Endothelial cell (in vitro differentiated cells): ENCODE measurements at regions not wholly inside any gene's neighbourhood (a gene's known extent, or its start where the extent isn't known, plus 50 kb on each side); places are given as distances from the start of the nearest gene placed in this dataset.

Source experiments
- DNase-seq: peaks from one replicate; pipeline ENCODE4 v3.0.0; 2021; ENCODE audit warnings: low spot score
- H3K27ac Mint-ChIP-seq: one replicate; pipeline ENCODE4 v1.8.0; 2021; ENCODE audit warnings: mixed read lengths, inconsistent platforms; ENCODE audit not compliant: unreplicated experiment
- H3K27me3 Mint-ChIP-seq: one replicate; pipeline ENCODE4 v1.8.0; 2021; ENCODE audit warnings: mild to moderate bottlenecking, moderate library complexity, mixed read lengths, inconsistent platforms; ENCODE audit not compliant: unreplicated experiment
- H3K36me3 Mint-ChIP-seq: one replicate; pipeline ENCODE4 v1.8.0; 2021; ENCODE audit warnings: mild to moderate bottlenecking, low read depth, mixed read lengths, inconsistent platforms; ENCODE audit not compliant: unreplicated experiment
- H3K4me1 Mint-ChIP-seq: one replicate; pipeline ENCODE4 v1.8.0; 2021; ENCODE audit warnings: mild to moderate bottlenecking, mixed read lengths, inconsistent platforms; ENCODE audit not compliant: unreplicated experiment
- H3K4me3 Mint-ChIP-seq: one replicate; pipeline ENCODE4 v1.8.0; 2021; ENCODE audit warnings: mild to moderate bottlenecking, mixed read lengths, inconsistent platforms; ENCODE audit not compliant: unreplicated experiment
- H3K9me3 Mint-ChIP-seq: one replicate; pipeline ENCODE4 v1.8.0; 2021; ENCODE audit warnings: mixed read lengths, inconsistent platforms; ENCODE audit not compliant: unreplicated experiment
- TF ChIP-seq, protein P1 (sequence below): fragments of 200-600 bp; sonication (generic); IDR thresholded peaks from one replicate; pipeline ENCODE4 v1.5.0; 2021; ENCODE audit warnings: antibody characterized with exemption; ENCODE audit not compliant: unreplicated experiment

DNA sequence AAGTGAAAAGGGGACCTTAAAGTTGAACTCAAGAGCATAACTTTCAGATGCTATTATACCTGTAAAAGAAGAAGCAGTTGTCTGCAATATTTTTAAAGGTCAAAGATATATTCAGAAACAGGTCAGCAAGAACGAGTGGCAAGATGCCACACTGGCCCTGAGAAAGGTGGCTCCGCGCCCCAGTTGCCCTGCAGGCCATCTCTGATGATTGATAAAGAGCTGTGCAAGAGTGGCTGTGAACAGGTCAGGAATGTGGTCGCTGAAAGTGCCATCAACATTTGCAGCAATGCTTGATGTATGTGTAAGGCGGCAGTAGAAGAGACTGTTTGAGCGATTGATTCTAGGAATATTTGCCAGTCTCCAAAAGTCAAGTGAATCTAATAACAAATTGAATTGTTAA is 664.2 kb upstream of the SLC10A2 start:
- H3K27me3 Mint-ChIP-seq: no peaks in the 10 kb centered on the region
- H3K9me3 Mint-ChIP-seq: no peaks in the 10 kb centered on the region
- no peaks in the 10 kb centered on the region for H3K4me1 Mint-ChIP-seq
- TF ChIP-seq, protein P1, sequence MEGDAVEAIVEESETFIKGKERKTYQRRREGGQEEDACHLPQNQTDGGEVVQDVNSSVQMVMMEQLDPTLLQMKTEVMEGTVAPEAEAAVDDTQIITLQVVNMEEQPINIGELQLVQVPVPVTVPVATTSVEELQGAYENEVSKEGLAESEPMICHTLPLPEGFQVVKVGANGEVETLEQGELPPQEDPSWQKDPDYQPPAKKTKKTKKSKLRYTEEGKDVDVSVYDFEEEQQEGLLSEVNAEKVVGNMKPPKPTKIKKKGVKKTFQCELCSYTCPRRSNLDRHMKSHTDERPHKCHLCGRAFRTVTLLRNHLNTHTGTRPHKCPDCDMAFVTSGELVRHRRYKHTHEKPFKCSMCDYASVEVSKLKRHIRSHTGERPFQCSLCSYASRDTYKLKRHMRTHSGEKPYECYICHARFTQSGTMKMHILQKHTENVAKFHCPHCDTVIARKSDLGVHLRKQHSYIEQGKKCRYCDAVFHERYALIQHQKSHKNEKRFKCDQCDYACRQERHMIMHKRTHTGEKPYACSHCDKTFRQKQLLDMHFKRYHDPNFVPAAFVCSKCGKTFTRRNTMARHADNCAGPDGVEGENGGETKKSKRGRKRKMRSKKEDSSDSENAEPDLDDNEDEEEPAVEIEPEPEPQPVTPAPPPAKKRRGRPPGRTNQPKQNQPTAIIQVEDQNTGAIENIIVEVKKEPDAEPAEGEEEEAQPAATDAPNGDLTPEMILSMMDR: no peak
- H3K4me3 Mint-ChIP-seq: no peak overlapping the region
- H3K36me3 Mint-ChIP-seq: no peaks in the 10 kb centered on the region
- no peak for DNase-seq
- no peak overlapping the region for H3K27ac Mint-ChIP-seq

DNA sequence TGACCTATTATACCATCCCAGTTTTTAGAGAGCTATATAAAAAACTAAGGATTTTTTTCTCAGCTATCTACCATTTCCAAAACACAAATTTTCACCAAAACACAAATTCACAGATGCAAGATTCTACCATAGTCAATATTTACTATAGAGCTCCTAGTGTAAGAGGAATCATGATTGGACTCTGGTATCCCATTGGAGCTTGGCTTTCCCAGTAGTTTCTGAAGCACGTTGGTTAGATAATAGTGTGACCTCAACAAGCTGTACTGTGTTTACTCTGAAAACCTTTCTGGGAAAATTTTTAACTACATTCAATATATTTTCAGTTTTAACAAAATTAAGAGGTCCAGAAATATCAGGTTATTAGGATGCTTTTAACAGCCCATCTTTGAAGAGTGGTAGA is 660.6 kb upstream of the SLC10A2 start:
- H3K4me3 Mint-ChIP-seq: no peak overlapping the region
- no peaks in the 10 kb centered on the region for H3K4me1 Mint-ChIP-seq
- no peak for DNase-seq
- TF ChIP-seq, protein P1: no peak
- no peaks in the 10 kb centered on the region for H3K9me3 Mint-ChIP-seq
- no peak overlapping the region for H3K27ac Mint-ChIP-seq
- H3K36me3 Mint-ChIP-seq: no peaks in the 10 kb centered on the region
- no peaks in the 10 kb centered on the region for H3K27me3 Mint-ChIP-seq

DNA sequence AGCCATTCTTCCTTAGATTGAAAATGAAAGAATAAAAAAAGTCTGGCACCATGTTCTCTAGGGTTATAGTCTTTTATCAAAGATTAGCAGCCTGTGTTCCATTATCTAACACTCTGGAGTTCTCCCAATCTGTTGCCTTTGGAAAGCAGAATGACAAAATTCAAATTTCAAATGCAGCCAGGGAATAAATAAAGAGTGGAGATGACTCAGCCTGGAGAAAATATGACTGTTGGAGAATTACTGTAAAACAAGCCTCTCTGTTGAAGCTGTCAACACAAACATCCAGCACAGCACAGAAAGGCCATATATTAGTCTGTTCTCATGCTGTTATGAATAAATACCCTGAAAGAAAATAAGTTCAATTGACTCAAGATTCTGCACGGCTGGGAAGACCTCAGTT is 650.5 kb upstream of the SLC10A2 start:
- H3K27ac Mint-ChIP-seq: no peak overlapping the region
- H3K9me3 Mint-ChIP-seq: no peaks in the 10 kb centered on the region
- TF ChIP-seq, protein P1: no peak
- DNase-seq: no peak
- no peaks in the 10 kb centered on the region for H3K27me3 Mint-ChIP-seq
- no peaks in the 10 kb centered on the region for H3K36me3 Mint-ChIP-seq
- H3K4me3 Mint-ChIP-seq: no peak overlapping the region
- no peaks in the 10 kb centered on the region for H3K4me1 Mint-ChIP-seq

DNA sequence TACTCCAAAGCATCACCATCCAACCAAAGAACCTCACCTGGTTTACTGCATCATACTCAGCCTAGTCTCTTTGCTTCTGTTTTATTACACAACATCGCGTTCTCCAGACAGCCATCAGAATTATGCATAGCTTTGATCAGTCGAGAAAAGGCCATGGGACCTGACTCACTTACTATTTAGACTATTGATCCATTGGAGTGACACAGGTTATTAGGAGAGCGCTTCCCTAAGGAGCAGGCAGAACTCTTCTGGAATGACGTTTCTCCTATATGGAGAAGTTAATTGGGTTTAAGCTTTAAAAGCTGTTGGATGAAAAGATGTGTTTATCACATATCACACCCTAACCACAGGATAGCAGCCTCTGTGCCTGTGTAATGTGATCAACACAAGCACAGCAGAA is 649.1 kb upstream of the SLC10A2 start:
- DNase-seq: no peak
- TF ChIP-seq, protein P1: no peak
- Mint-ChIP-seq H3K27me3 (no peaks in the 10 kb centered on the region), H3K27ac (no peak overlapping the region), H3K4me1 (no peaks in the 10 kb centered on the region), H3K36me3 (no peaks in the 10 kb centered on the region), H3K4me3 (no peak overlapping the region), H3K9me3 (no peaks in the 10 kb centered on the region)

DNA sequence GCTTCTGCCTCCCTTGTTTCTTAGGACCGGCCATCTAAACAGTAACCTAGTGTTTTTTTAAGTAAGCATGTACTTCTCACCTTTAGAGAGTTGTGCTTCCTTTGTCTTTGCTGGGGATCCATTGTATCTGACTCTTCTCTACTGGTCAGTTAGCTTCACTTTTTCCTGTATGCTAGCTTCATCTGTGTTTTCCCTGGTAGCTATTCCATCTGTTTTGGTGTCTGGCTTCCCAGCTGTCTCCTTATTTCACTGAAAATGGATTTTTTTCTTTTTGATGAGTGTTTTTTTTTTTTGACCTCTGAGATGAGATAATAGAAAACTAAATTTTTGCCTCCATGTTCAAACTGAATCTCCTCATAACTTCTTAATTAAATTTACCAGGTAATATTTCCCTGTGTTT is 637.0 kb upstream of the SLC10A2 start:
- Mint-ChIP-seq H3K27ac (no peak overlapping the region), H3K27me3 (no peaks in the 10 kb centered on the region), H3K9me3 (no peaks in the 10 kb centered on the region), H3K4me3 (no peak overlapping the region), H3K4me1 (no peaks in the 10 kb centered on the region), H3K36me3 (no peaks in the 10 kb centered on the region)
- DNase-seq: no peak
- TF ChIP-seq, protein P1: no peak
